HCT116 (cell line): ENCODE measurements at regions not wholly inside any gene's neighbourhood (a gene's known extent, or its start where the extent isn't known, plus 50 kb on each side); places are given as distances from the start of the nearest gene placed in this dataset.

Experiments used
- ATAC-seq: fragments of 200-7000 bp; cut with Tn5 transposase; 2 replicates; pipeline ENCODE4 v1.9.1; 2020; ENCODE audit warnings: mild to moderate bottlenecking, moderate library complexity
- BruUV-seq: library from RNA; stranded (reverse); fragments of 400-500 nt; replicated peaks from 2 replicates; lab custom pipeline; 2021; lab: Mats Ljungman, UMichigan
- CTCF ChIA-PET: fragments of 300-600 bp; sonication (Branson Sonifier 250); formaldehyde crosslinking; loops from one replicate; lab custom pipeline; 2021; ENCODE audit warnings: antibody characterized with exemption; lab: Charles Lee
- POLR2A ChIA-PET: fragments of 300-600, 350-600 bp; sonication (Branson Sonifier 250); formaldehyde crosslinking; loops from one replicate; lab custom pipeline; 2021; ENCODE audit warnings: antibody characterized with exemption; lab: Charles Lee
- RAD21 ChIA-PET, 2 experiments: fragments of 300-600 bp; sonication (Branson Sonifier 250); formaldehyde crosslinking; loops; one replicate each; lab custom pipeline; 2023; ENCODE audit warnings: low total read pairs in 2 of 2; ENCODE audit not compliant: uncharacterized antibody in 2 of 2, unreplicated experiment in 2 of 2, low non-redundant PET in 1 of 2; lab: Charles Lee
- DNase-seq: peaks from one replicate; pipeline ENCODE4 v3.0.0-alpha.2; 2010; ENCODE audit warnings: low read depth, low spot score
- H2AFZ ChIP-seq: fragments of 200-600 bp; shearing (Covaris generic), sonication (generic); 2 replicates; pipeline ENCODE4 v1.6.1; 2017; ENCODE audit warnings: low read depth, mixed run types, mixed read lengths, antibody characterized with exemption, low read length; ENCODE audit not compliant: poor library complexity, severe bottlenecking
- H3K27ac ChIP-seq: 2 replicates; pipeline ENCODE4 v1.5.1; 2012; ENCODE audit warnings: low read depth, low read length
- H3K27me3 ChIP-seq: fragments of 200-600 bp; sonication (generic); 2 replicates; pipeline ENCODE4 v1.6.1; 2016; ENCODE audit warnings: mixed run types, low read length, mixed read lengths; ENCODE audit not compliant: insufficient read depth
- H3K36me3 ChIP-seq, 2 experiments: fragments of 200-500 bp in 1 of 2; fragments of 200-600 bp in 1 of 2; sonication (Bioruptor generic) in 1 of 2; sonication (generic) in 1 of 2; 2 replicates each; pipeline versions ENCODE4 v1.5.1 to v1.6.1; 2014 to 2016; ENCODE audit warnings: low read length in 2 of 2, inconsistent platforms in 1 of 2, mixed read lengths in 1 of 2, mixed run types in 1 of 2; ENCODE audit not compliant: insufficient read depth in 2 of 2, control insufficient read depth in 1 of 2
- H3K4me1 ChIP-seq, 2 experiments: fragments of 200-600 bp in 1 of 2; sonication (generic) in 1 of 2; 2 replicates each; pipeline versions ENCODE4 v1.5.1 to v1.6.1; 2012 to 2017; ENCODE audit warnings: low read length in 2 of 2, inconsistent platforms in 1 of 2, mild to moderate bottlenecking in 1 of 2, mixed read lengths in 1 of 2, mixed run types in 1 of 2, moderate library complexity in 1 of 2; ENCODE audit not compliant: insufficient read depth in 2 of 2, control insufficient read depth in 1 of 2
- H3K4me2 ChIP-seq: fragments of 200-600 bp; sonication (generic); 2 replicates; pipeline ENCODE4 v1.6.1; 2017; ENCODE audit warnings: mixed run types, low read length, mixed read lengths
- H3K4me3 ChIP-seq, 2 experiments: fragments of 200-600 bp in 1 of 2; sonication (generic) in 1 of 2; replicated peaks in 1 of 2; 2 replicates each; pipeline ENCODE4 v1.5.1; 2011 to 2016; ENCODE audit warnings: low read length in 2 of 2, control low read depth in 1 of 2, low read depth in 1 of 2, mild to moderate bottlenecking in 1 of 2, mixed read lengths in 1 of 2, mixed run types in 1 of 2
- H3K79me2 ChIP-seq: fragments of 200-600 bp; sonication (generic); 2 replicates; pipeline ENCODE4 v1.6.1; 2017; ENCODE audit warnings: mild to moderate bottlenecking, mixed run types, low read length, moderate library complexity, mixed read lengths; ENCODE audit not compliant: insufficient read depth
- H3K9ac ChIP-seq: fragments of 200-600 bp; sonication (generic); 2 replicates; pipeline ENCODE4 v1.6.1; 2016; ENCODE audit warnings: low read length, mixed read lengths
- H3K9me2 ChIP-seq: fragments of 200-600 bp; sonication (generic), shearing (Covaris generic); 2 replicates; pipeline ENCODE4 v1.6.1; 2017; ENCODE audit warnings: mixed run types, mild to moderate bottlenecking, moderate library complexity; ENCODE audit not compliant: insufficient read depth
- H3K9me3 ChIP-seq, 2 experiments: fragments of 200-500 bp in 1 of 2; fragments of 200-600 bp in 1 of 2; sonication (Bioruptor generic) in 1 of 2; sonication (generic) in 1 of 2; 2 replicates each; pipeline ENCODE4 v1.6.1; 2014 to 2017; ENCODE audit warnings: low read length in 2 of 2, mixed read lengths in 2 of 2, inconsistent platforms in 1 of 2, low read depth in 1 of 2, mild to moderate bottlenecking in 1 of 2, mixed run types in 1 of 2, moderate library complexity in 1 of 2; ENCODE audit not compliant: control insufficient read depth in 1 of 2, insufficient read depth in 1 of 2
- H4K20me1 ChIP-seq: fragments of 200-600 bp; sonication (generic), shearing (Covaris generic); 2 replicates; pipeline ENCODE4 v1.6.1; 2017; ENCODE audit warnings: mixed run types, mild to moderate bottlenecking, moderate library complexity; ENCODE audit not compliant: insufficient read depth
- CBX3 ChIP-seq: IDR thresholded peaks from 2 replicates; pipeline ENCODE4 v1.6.1; 2012; ENCODE audit warnings: low read depth
- ELF1 ChIP-seq: IDR thresholded peaks from 2 replicates; pipeline ENCODE4 v1.6.1; 2012; ENCODE audit warnings: low read depth, borderline replicate concordance
- YY1 ChIP-seq: IDR thresholded peaks from 2 replicates; pipeline ENCODE4 v1.6.1; 2011; ENCODE audit warnings: low read length, low read depth, moderate library complexity, mild to moderate bottlenecking; ENCODE audit not compliant: insufficient replicate concordance; ENCODE audit errors: extremely low read depth
- ZNF274 ChIP-seq: fragments of 200-500 bp; sonication (Bioruptor generic); IDR thresholded peaks from 2 replicates; pipeline ENCODE4 v1.6.1; 2014; ENCODE audit warnings: mild to moderate bottlenecking, low read depth, low read length, inconsistent platforms
- intact Hi-C: fragments of 100-400 bp; cut with micrococcal nuclease; formaldehyde crosslinking; loops from 2 replicates; pipeline ENCODE4 v1.10.0; 2022
- TF ChIP-seq, protein P1 (sequence below): IDR thresholded peaks from 2 replicates; pipeline ENCODE4 v1.6.1; 2011; ENCODE audit warnings: mild to moderate bottlenecking, low read length, moderate library complexity; ENCODE audit not compliant: insufficient replicate concordance; ENCODE audit errors: extremely low read depth
- TF ChIP-seq, protein P2 (sequence below): IDR thresholded peaks from 2 replicates; pipeline ENCODE4 v1.6.1; 2012
- TF ChIP-seq, protein P3 (sequence below), 3 experiments: fragments of 200-600 bp in 1 of 3; sonication (generic) in 1 of 3; IDR thresholded peaks in 2 of 3; conservative IDR thresholded peaks in 1 of 3; 2 replicates each; pipeline ENCODE4 v1.5.1; 2012 to 2017; ENCODE audit warnings: low read depth in 2 of 3, low read length in 2 of 3, antibody characterized with exemption in 1 of 3, borderline replicate concordance in 1 of 3, control low read depth in 1 of 3, mild to moderate bottlenecking in 1 of 3, mixed read lengths in 1 of 3, mixed run types in 1 of 3, moderate library complexity in 1 of 3; ENCODE audit not compliant: insufficient read depth in 1 of 3

DNA sequence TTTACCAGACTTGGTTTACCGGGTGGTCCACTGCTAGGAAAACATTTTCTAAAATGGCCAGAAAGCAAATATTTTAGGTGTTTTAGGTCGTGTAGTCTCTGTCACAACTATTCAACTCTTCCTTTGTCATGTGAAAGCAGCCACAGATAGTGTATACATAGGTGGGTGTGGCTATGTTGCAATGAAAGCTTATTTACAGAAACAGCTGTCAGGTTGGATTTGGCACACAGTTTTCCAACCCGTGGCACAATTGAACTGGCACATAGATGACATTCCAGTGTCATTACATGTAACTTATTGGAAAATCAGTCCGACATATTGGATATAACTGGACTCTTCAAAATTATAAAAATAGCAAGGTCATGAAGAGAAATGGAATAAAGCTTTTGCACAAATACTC lies 68.9 kb upstream of the KCNQ5 start:
- no peak overlapping the region for H3K4me3 ChIP-seq
- no peaks in the 10 kb centered on the region for H3K9me3 ChIP-seq
- H3K9ac ChIP-seq: no peak overlapping the region
- H3K36me3 ChIP-seq: no peaks in the 10 kb centered on the region
- ChIA-PET CTCF (no interaction called here), RAD21 (no interaction called here), POLR2A (no interaction called here)
- peaks cover 10% of the 10 kb centered on the region; the same call in 1 of the 2 replicates for H3K27me3 ChIP-seq
- no peak for DNase-seq
- H3K4me1 ChIP-seq: no peaks in the 10 kb centered on the region
- no peaks in the 10 kb centered on the region for H3K79me2 ChIP-seq
- intact Hi-C loops: no loop called here
- no peak overlapping the region for H2AFZ ChIP-seq
- no peaks in the 10 kb centered on the region for H3K9me2 ChIP-seq
- H3K27ac ChIP-seq: no peak overlapping the region
- no peak for ATAC-seq
- H4K20me1 ChIP-seq: no peaks in the 10 kb centered on the region
- no peak for TF ChIP-seq CBX3
- TF ChIP-seq, protein P1, sequence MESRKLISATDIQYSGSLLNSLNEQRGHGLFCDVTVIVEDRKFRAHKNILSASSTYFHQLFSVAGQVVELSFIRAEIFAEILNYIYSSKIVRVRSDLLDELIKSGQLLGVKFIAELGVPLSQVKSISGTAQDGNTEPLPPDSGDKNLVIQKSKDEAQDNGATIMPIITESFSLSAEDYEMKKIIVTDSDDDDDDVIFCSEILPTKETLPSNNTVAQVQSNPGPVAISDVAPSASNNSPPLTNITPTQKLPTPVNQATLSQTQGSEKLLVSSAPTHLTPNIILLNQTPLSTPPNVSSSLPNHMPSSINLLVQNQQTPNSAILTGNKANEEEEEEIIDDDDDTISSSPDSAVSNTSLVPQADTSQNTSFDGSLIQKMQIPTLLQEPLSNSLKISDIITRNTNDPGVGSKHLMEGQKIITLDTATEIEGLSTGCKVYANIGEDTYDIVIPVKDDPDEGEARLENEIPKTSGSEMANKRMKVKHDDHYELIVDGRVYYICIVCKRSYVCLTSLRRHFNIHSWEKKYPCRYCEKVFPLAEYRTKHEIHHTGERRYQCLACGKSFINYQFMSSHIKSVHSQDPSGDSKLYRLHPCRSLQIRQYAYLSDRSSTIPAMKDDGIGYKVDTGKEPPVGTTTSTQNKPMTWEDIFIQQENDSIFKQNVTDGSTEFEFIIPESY: no peak
- TF ChIP-seq, protein P2, sequence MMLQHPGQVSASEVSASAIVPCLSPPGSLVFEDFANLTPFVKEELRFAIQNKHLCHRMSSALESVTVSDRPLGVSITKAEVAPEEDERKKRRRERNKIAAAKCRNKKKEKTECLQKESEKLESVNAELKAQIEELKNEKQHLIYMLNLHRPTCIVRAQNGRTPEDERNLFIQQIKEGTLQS: no peak
- no peak for TF ChIP-seq ELF1
- no peak for TF ChIP-seq ZNF274
- TF ChIP-seq, protein P3, sequence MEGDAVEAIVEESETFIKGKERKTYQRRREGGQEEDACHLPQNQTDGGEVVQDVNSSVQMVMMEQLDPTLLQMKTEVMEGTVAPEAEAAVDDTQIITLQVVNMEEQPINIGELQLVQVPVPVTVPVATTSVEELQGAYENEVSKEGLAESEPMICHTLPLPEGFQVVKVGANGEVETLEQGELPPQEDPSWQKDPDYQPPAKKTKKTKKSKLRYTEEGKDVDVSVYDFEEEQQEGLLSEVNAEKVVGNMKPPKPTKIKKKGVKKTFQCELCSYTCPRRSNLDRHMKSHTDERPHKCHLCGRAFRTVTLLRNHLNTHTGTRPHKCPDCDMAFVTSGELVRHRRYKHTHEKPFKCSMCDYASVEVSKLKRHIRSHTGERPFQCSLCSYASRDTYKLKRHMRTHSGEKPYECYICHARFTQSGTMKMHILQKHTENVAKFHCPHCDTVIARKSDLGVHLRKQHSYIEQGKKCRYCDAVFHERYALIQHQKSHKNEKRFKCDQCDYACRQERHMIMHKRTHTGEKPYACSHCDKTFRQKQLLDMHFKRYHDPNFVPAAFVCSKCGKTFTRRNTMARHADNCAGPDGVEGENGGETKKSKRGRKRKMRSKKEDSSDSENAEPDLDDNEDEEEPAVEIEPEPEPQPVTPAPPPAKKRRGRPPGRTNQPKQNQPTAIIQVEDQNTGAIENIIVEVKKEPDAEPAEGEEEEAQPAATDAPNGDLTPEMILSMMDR (IDR thresholded peaks at IDR 0.05 in 2 of 3, conservative IDR thresholded peaks at IDR 0.05 in 1 of 3; ENCODE audit: borderline replicate concordance in 1 of 3, insufficient read depth in 1 of 3, low read depth in 2 of 3, low read length in 2 of 3): no peak
- TF ChIP-seq YY1: no peak
- TF ChIP-seq, all 23 proteins: peak for 0
- no peak overlapping the region for H3K4me2 ChIP-seq
- BruUV-seq: no TSS peak
